VCaP (cell line): ENCODE measurements at regions not wholly inside any gene's neighbourhood (a gene's known extent, or its start where the extent isn't known, plus 50 kb on each side); places are given as distances from the start of the nearest gene placed in this dataset.
A peak's percentile ranks its signal among the peaks of the same experiment; 100 is the strongest.

Experiments
- H3K27ac ChIP-seq: fragments of 450-650 bp; 2 replicates; pipeline ENCODE4 v1.5.1; 2017
- CTCF ChIP-seq: fragments of 450-650 bp; conservative IDR thresholded peaks from 2 replicates; pipeline ENCODE4 v1.5.1; 2017; ENCODE audit warnings: mild to moderate bottlenecking, moderate library complexity

- no peak for TF ChIP-seq CTCF
- H3K27ac ChIP-seq = no peak overlapping the region
Measured at GRCh38 chr1:5111581-5111980, 457.2 kb downstream of the AJAP1 start.

- no peak for TF ChIP-seq CTCF
- no peak overlapping the region for H3K27ac ChIP-seq
Measured at GRCh38 chr1:5110508-5110907, 456.1 kb downstream of the AJAP1 start.

- no peak for TF ChIP-seq CTCF
- peak overlapping the region; percentile 68; the same call in 1 of the 2 replicates for H3K27ac ChIP-seq
Measured at GRCh38 chr1:5109633-5110032, 455.2 kb downstream of the AJAP1 start.

GRCh38 chr1:5108740-5109139, 454.3 kb downstream of the AJAP1 start:
- TF ChIP-seq CTCF = peak; percentile 21; the same call in 1 of the 2 replicates
- H3K27ac ChIP-seq = peak overlapping the region; percentile 68

- H3K27ac ChIP-seq = no peak overlapping the region
- TF ChIP-seq CTCF = no peak
Measured at GRCh38 chr1:5105744-5106143, 451.3 kb downstream of the AJAP1 start.

- H3K27ac ChIP-seq = no peak overlapping the region
- TF ChIP-seq CTCF = 0 out of 2 replicates have a peak, but pooled peaks have one; percentile 28
Measured at GRCh38 chr1:5099558-5099957, 445.1 kb downstream of the AJAP1 start.

GRCh38 chr1:5098981-5099385, 444.6 kb downstream of the AJAP1 start:
- H3K27ac ChIP-seq = no peak overlapping the region
- no peak for TF ChIP-seq CTCF

GRCh38 chr1:5093042-5093441, 438.6 kb downstream of the AJAP1 start:
- TF ChIP-seq CTCF = no peak
- no peak overlapping the region for H3K27ac ChIP-seq
